Endothelial cell of umbilical vein (primary cell): ENCODE measurements at regions not wholly inside any gene's neighbourhood (a gene's known extent, or its start where the extent isn't known, plus 50 kb on each side); places are given as distances from the start of the nearest gene placed in this dataset.

Source experiments
- CTCF ChIP-seq, 2 donors: IDR thresholded peaks; 1 replicate in 1 of 2; 2 replicates in 1 of 2; pipeline ENCODE4 v1.5.1; 2011; ENCODE audit warnings: low read length in 2 of 2, mild to moderate bottlenecking in 2 of 2, moderate library complexity in 2 of 2, control low read depth in 1 of 2, inconsistent platforms in 1 of 2, low read depth in 1 of 2; ENCODE audit not compliant: insufficient read depth in 1 of 2; ENCODE audit errors: extremely low read depth in 1 of 2
- EZH2 ChIP-seq: IDR thresholded peaks from 2 replicates; pipeline ENCODE4 v1.6.1; 2012; ENCODE audit warnings: borderline replicate concordance, low read depth, mild to moderate bottlenecking, moderate library complexity, low read length, inconsistent platforms; ENCODE audit not compliant: severe bottlenecking
- POLR2A ChIP-seq: IDR thresholded peaks from 2 replicates; pipeline ENCODE4 v1.6.1; 2012; ENCODE audit warnings: low read depth, mild to moderate bottlenecking, control low read depth, low read length

- TF ChIP-seq POLR2A (no peak), CTCF (IDR thresholded peaks at IDR 0.05; ENCODE audit: extremely low read depth in 1 of 2, insufficient read depth in 1 of 2, low read depth in 1 of 2, low read length in 2 of 2) (no peak), EZH2 (no peak)
Measured at GRCh38 chr2:176817061-176817565, 395.5 kb upstream of the HNRNPA3 start.
